Sciatic nerve (tissue), 2 donors: ENCODE measurements at regions not wholly inside any gene's neighbourhood (a gene's known extent, or its start where the extent isn't known, plus 50 kb on each side); places are given as distances from the start of the nearest gene placed in this dataset.
"Not testable (repeated sequence)": the region's sequence is repeated elsewhere in the genome, so short reads cannot be mapped to it uniquely, and the experiment has no call there.

ENCODE experiments used
- ATAC-seq: fragments of 200-7000 bp; cut with Tn5 transposase; one replicate; pipeline ENCODE4 v1.9.1; 2020; ENCODE audit warnings: mild to moderate bottlenecking, moderate library complexity
- DNase-seq: peaks from one replicate; pipeline ENCODE4 v3.0.0-alpha.2; 2020; ENCODE audit warnings: low spot score
- intact Hi-C: fragments of 100-400 bp; cut with DNase I; formaldehyde crosslinking; loops from one replicate; pipeline ENCODE4 v1.14.2; 2022
- donor health status: DM: no; HTN: no; CAD: no.
- donor health status: DM: no; HTN: no; CAD: no.

DNA sequence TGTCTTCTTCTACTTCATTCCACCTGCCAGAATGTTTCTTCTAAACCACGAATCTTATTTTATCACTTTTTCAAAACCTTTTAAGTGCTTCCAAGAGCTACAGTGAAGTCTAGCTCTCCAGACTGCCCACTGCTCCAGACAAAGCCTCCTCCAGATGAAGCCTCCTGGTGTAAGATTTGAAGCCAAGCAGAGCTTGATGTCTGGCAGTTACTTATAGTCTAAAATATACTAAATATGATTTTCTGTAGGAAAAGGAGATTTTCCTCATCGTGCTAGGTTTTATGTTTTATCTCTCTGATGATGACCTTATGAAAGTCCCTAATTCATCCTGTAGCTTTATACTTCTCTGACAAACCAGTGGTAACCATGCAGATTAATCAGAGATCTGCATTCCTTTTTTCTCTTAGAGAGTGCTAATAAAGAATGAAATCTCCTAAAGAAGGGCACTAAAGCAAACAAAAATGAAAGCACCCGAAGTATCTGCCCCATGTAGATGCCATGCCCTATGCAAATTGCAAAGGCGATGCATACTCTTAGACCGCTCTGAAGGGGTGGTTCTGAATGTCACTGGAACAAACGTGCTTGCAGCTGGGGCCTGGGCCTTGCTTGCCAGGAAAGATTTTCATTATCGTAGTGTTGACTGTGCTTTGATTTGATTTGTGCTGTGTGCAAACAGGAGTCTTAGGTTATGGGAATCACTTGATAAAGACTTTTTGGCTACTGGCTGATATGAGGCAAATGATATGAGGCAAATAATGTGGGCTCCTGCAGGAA, 314.2 kb downstream of the PID1 start:
- ATAC-seq, result no peak

DNA sequence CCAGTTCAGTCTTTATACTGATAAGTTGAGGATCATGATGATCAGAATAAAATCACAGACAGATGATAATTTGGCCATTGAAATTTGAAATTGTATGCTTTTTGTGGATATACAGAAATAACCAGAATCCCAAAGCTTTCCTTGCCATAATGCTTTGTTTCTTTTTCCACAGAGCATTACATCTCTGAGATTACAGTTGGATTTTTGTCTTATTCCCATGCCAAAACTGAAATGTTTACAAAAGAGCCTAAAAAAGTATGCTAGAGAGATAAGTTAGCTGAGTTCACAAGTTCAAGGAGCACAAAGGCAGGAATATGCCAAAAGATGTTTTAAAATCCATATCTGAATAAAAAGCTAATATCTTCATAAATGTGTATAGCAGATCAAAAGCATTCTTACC, 321.3 kb downstream of the PID1 start:
- ATAC-seq (no peak), DNase-seq (no peak)
- intact Hi-C loops, result no loop called here

More for the DNA sequence above, 314.2 kb downstream of the PID1 start:
- DNase-seq, result no peak
- intact Hi-C loops, result no loop called here

DNA sequence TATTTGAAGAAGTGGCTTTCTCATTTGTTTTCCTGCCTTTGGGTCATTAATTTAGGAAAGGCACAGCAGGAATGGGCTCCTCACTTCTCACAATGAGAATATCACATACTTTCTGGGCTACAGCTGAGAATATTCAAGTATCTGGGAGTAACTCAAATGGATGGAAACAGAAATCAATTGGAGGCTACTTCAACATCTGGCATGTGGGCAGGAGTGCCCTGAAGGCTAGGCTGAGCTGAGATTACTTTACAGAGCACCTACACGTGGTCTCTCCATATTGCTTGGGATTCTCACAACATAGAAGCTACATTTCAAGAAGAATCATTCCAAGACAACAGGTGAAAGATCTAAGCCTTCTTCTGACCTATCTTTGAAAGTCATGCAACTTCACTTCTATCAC, 325.4 kb downstream of the PID1 start:
- ATAC-seq, result no peak
- no peak for DNase-seq
- intact Hi-C loops, result no loop called here

DNA sequence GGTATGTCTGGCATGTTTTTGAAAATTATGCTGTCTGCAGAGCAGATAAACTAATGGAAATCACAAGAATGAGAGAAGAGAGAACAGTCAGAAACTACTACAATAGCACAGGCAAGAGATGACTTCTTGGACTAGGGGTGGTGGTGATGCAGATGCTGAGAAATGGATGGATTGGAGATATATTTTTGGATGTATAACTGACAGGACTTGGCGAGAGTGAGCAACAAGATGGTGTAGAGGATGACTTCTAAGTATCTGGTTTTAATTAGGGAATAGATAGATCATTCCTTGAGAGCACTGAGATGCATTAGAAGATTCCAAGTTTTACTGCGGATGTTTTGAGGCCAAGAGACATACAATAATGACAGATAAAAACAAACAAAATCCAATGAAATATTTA, 328.2 kb downstream of the PID1 start:
- intact Hi-C loops, result no loop called here
- ATAC-seq (no peak), DNase-seq (no peak)

DNA sequence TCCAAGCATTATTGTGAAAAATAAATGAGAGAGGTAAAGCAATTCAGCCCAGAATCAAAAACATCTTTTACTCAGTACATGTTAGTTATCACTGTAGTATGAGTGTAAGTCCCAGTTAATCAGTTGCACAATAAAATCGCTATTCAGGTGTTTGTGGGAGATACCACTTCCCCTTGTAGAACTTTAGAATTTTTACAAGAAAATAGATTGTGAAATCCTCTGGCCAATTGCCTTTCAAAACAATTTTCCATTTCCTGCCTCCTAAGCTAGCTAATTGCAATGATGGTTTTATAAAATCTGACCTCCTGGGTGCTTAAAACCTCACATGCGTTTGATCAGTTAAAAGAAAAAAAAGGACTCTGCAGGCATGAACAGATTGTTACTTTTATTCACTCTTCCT, 332.5 kb downstream of the PID1 start:
- no peak for DNase-seq
- ATAC-seq, result peak; percentile 69
- intact Hi-C loops, result no loop called here

DNA sequence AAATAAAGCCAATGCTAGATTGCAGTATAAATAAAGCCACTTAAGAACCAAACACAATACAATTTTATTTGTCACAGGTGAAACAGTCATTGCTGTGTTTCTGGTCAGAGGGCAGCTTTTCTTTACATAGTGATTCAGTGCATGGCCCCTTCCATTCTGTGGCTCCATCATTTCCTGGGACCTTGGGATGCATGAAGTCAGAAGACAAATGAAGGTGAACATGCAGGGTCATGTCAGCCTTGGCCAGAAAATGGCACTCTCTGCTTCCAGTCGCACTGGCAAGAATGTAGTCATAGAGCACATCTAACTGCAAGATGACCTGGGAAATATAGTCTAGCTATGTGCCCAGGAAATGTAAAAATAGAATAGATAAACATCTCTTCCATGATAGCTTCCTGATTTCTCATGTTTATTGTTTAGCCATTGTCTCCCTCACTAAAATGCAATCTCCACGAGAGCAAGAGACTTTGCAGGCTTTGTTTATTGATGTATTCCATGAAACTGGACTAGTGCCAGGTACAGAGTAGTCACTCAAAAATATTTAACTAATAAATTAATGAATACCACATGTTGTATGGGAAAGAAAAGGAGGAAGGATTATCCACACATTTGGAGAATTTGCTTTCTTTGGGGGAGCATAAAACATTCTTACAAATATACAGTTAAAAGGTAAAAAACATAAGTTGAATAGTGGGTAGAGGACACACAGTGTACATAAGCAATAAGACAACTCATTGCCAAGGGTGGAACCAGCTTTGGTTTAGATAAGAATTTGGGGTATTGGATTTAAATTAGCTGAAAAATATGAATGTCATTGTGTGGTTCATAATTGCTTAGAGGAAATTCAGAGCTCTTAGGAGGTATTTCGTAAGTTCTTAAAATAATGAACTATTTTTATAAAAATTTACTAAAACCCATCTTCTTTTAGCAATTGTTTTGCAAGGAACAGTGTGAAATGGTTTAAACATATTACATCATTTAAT, 343.8 kb downstream of the PID1 start:
- DNase-seq (no peak), ATAC-seq (no peak)
- intact Hi-C loops, result no loop called here

DNA sequence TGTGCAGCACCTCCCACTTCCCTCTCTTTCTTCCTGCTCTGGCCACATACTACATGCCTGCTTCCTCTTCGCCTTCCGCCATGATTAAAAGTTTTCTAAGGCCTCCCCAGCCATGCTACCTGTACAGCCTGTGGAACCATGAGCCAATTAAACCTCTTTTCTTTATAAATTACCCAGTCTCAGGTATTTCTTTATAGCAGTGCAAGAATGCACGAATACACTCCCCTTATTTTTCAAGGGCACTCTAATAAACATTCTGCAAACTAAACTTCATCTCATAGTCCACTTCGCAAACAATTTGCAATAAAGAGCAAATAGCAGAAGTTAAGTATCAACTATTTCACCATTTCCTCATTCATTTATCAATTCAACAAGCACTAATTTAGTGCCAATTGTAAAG, 351.3 kb downstream of the PID1 start:
- ATAC-seq (no peak), DNase-seq (no peak)
- intact Hi-C loops, result no loop called here

DNA sequence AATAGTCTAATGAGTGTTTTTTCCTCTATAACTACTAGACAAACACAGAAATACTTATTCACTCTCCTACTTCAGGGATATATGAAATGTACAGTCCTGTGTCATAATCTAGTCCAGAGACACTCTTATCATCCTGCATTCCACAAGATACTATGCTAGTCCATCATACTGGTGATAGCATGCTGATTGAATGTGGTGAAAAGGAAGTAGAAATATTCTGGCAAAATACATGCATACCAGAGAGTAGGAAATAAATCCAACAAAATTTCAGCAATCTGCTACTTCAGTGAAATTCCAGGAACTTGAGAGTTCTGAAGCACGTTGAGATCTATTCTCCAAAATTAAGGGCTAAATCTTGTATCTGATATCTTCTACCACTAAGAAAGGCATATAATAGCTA, 353.9 kb downstream of the PID1 start:
- intact Hi-C loops, result no loop called here
- ATAC-seq, result peak; percentile 58
- no peak for DNase-seq

DNA sequence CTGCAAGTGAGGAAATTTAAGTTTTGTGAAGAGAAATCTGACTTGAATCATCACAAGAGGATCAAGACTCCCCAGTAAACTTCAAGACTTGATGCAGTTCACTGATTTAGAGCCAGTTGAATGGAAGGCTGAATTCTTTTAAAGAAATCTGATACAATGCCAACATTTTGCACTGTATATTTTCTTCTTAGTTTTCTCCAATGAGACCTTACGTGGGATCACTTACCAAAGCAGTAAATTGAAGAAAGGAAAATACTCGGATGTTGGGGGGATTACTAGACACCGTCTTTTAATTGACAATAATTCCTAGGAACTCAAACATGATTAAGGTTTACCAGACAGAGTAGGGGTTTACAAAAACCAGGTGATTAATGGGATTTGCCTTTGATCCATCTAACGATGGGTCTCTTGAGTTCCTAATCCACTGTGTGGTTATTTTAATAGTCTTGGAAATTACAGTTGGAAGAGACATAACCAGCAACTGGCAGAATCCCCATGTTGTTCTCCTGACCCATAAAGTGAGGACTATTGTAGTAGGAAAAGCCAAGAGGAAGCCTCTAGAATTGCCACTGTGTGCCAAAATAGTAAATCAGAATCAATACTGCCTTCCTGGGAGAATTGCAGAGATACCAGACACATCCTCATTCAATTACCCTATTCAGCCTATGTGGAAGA, 354.5 kb downstream of the PID1 start:
- no peak for DNase-seq
- intact Hi-C loops, result no loop called here
- no peak for ATAC-seq

DNA sequence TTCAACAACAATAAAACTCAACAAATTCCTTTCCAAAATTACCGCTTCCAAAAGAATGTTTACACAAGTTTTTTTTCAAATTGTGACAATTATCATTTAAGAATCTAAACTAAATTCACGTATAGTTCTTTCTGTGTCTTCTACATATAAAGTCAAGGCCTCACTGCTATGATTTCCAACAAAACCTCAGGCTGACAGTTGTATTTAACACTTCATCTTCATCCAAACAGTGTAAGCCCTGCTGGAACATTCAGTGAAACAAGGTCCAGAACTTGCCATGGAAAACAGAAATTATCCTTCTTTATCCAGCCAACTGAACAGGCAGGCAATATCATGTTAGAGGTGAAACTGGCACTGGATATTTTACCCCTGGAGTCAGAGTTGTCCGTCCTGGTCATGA, 357.9 kb downstream of the PID1 start:
- DNase-seq (no peak), ATAC-seq (no peak)
- intact Hi-C loops, result no loop called here

DNA sequence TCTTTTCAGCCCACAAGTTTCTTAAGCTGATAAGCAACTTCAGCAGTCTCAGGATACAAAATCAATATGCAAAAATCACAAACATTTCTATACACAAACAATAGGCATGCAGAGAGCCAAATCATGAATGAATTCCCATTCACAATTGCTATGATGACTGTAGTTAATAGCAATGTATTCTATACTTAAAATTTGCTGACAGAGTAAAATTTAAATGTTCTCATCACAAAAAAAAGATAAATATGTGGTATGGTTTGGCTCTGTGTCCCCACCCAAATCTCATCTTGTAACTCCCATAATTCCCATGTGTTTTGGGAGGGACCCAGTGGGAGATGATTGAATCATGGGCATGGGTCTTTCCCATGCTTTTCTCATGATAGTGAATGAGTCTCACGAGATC, 360.2 kb downstream of the PID1 start:
- ATAC-seq, intact Hi-C loops, DNase-seq: not testable (repeated sequence)

DNA sequence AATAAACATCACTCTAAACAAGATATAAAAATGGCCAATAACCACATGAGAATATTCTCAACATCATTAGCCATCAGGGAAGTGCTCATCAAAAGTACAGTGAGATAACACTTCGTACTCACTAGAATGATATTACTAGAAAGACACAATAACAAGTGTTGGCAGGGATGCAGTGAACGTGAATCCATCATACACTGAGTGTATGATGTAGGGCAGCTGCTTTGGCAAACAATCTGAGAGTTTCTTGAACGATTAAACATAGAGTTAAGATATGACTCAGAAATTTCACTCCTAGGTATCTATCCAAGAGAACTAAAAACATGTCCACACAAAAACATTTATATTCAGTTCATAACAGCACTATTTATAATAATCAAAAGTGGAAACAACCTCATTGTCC, 368.9 kb downstream of the PID1 start:
- DNase-seq (no peak), ATAC-seq (no peak)
- intact Hi-C loops, result no loop called here

DNA sequence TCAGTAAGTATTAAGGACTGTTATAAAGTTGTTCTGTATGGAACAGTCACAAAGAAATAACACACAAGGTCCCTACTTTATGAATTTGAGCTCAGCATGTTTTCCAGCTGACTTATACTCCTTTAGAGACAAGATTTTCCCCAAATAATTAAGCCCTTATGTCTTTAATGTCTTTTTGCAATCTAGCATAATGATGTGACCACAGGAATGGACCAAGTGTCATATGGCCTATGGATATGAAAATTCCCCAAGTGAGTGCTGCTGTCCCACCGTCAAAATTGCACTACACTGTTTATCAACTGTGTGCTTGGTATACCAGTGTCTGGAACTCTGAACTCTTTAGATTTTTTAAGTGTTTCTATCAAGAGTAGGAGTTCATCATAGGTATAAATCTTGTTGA, 369.6 kb downstream of the PID1 start:
- no peak for DNase-seq
- intact Hi-C loops, result no loop called here
- no peak for ATAC-seq

DNA sequence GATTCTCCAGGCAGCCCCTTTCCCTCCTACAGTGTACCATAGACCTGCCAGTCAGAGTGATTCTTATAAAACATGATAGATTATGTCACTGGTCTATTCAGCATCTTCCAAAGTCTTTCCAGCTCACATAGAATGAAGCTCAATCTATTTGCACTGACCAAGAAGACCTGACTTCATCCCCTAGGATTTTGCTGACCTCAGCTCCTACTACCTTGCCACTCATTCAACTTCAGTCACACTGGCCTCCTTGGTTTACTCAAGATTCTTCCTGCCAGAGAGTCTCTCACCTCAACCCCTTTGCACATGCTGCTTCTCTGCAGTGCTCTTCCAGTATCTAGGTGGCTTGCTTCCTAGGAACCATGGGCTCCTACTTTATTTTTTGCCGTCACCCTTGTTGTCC, 392.9 kb downstream of the PID1 start:
- ATAC-seq (no peak), DNase-seq (no peak)
- intact Hi-C loops, result no loop called here

DNA sequence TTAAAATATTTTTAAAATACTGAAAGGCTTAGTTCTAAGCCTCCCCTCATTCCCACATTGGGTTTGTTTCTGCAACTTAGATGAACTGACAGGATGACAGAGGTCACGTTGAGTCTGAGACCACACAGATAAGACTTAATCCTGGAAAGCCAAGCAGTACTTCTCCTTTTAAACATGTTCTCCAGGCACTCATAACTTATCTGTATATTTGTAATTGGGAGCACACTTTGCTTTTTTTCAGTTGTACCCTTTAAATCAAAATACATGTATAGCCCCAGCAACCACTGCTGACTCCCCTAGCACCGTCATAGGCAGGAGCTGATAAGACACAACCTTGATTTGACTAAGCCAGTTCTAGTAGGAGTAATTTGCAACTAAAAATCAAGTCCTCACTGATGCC, 394.8 kb downstream of the PID1 start:
- ATAC-seq (no peak), DNase-seq (no peak)
- intact Hi-C loops, result no loop called here

DNA sequence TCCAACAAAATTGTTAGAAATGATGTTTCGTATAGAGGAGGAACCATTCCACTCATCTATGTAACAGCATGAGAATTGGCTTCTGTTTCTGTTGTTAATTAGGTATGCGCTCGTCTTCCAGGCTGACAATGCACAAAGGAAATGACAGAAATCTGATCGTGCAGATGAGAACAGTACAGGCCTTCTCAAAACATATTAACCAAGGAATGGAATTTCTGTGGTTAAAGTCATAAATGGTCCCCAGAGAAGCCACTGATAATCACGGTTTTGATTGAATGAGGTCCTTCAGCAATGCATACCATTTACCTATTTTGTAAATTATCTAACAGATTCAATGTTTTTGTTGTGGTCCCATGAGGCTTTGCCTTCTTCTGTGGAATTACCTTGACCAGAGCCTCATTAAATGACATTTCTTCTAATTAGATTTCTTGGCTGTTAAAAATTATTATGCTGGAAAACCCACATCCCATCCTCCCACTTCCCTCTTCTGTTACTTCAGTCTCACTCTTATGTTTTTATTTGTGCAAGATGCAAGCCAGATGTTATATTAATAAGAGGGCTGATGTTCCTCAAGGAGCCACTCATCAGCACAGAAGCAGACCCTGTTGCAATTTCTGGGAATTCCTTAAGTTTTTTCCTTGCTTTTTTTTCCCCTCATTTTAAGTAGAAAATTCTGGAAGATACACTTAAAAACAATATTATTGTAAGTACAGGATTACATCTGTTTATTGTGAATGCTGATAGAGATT, 395.8 kb downstream of the PID1 start:
- intact Hi-C loops, result no loop called here
- ATAC-seq (peak; percentile 92), DNase-seq (no peak)

DNA sequence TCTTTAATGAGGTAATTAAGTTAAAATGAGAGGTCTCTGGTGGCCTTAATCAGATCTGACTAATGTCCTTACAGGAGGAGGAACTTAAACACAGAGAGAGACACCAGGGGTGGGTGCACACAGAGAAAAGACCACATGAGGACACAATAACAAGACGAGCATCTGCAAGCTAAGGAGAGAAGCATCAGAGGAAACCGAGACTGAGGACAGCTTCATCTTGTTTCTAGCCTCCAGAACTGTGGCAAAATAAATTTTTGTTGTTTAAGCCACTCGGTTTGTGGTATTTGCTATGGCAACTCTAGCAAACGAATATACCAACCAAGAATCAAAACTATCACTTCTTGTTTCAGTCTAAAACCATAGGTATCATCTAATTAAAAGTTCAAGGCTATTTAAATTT, 400.1 kb downstream of the PID1 start:
- ATAC-seq (no peak), DNase-seq (no peak)
- intact Hi-C loops, result no loop called here

DNA sequence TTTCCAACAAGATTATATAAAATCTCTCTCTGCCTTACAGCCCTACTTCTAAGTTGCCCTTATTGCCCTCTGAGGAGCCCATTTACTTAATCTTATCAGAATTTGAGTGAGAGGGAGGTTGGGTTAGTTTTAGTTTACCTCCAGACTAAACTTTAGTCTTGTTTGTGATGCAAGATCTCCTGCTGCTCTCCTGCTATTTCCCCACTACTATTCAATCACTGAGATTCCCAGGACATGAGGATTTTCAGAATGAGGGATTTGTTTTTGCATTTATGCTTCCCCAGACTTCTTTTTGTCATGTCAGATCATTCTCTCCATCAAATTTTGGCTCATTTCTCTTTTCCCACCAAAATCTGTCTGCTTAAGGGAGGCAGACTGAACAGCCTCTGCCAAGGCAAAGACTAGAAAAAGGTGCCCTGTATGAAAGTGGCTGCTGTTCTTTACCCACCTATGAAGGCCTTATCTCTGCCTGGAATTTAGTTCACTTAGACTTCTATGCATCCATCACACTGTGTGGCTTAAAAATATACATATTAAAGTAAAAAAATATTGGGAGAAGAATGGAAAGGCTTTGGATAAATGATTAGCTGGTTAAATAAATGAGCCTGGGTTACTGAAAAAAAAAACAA, 401.3 kb downstream of the PID1 start:
- DNase-seq (no peak), ATAC-seq (no peak)
- intact Hi-C loops, result no loop called here

DNA sequence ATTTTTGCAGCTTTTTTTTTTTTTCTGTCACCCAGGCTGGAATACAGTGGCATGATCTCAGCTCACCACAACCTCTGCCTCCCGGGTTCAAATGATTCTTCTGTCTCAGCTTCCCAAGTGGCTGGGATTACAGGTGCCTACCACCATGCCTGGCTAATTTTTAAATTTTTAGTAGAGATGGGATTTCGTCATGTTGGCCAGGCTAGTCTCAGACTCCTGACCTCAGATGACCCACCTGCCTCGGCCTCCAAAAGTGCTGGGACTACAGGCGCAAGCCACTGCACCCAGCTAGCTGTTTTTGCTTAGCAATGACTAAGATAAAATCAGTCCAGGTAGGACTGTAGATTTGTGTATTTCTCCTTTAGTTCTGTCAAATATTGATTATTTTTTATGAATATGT, 403.7 kb downstream of the PID1 start:
- ATAC-seq, result no peak
- intact Hi-C loops, result no loop called here
- DNase-seq, result no peak
